ENCODE measurements at regions not wholly inside any gene's neighbourhood (a gene's known extent, or its start where the extent isn't known, plus 50 kb on each side); places are given as distances from the start of the nearest gene placed in this dataset.
"Not testable (repeated sequence)": the region's sequence is repeated elsewhere in the genome, so short reads cannot be mapped to it uniquely, and the experiment has no call there.

DNA sequence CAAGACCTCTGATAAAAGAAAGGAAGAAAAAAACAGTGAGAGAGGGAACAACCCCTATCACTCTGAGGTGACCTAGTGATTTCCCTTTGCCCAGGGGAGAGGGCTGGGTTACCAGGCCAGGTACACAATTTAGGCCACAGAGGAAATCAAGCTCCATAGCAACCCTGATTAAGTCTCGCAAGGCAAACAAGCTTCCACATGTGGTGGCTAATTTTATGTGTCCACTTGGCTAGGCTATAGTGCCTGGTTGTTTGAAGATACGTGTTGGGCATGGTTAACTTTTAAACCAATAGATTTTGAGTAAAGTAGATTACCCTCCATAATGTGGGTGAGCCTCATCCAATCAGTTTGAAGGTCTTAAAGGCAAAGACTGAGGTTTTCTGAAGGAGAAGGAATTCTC is 108.9 kb upstream of the TERB2 start:
- H3K4me3 ChIP-seq, H3K27ac ChIP-seq: not testable (repeated sequence)

DNA sequence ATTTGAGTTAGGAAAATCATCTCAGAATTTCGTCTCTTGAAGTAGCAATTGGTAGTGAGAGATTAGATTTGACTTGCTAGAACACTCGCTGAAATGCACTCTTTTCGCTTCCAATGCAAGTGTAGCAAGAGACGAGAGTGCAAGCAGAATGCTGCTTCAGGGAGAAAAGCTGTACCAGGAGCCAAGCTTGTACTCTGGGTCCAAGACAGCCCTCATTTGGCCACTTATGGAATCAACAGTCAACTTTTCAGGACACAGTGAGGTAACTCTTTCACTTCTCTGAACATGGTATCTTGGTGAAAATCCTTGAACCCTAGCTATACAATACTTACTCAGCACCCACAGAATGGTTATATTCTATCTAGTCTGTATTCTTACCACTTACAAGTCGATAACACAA is 107.6 kb upstream of the TERB2 start:
- not testable (repeated sequence) for H3K4me3 ChIP-seq, H3K27ac ChIP-seq

DNA sequence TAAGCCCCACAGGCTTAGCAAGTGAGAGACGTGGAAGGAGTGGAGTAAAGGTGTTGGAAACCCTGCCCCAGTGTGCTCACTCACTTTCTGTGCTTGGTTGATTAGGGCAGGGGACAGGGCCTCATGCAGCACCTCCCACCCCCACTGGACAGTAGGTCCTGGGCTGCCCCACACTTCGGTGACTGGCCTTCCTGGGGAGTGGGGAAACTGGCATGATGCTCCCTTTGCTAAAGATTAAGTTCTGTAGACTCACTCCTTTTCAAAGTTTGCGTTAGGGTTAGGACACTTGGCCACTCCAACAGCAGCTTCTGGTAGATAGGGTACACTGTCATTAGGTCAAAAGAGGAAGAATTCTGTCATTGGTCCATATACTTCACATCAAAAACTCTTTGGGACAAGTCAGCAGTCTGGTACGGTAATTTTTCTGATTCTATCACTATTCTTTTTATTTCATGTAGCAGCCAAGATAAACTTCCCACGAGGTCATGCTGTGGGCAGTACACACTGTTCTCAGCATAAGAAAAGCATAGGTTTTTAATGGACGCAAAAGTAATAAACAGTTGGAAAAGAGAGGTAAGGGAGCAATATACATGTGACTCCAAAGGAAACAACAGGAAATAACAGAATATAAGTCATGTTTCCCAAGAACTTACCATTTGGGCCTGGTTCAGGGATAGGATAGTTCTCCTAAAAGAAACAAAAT is 106.6 kb upstream of the TERB2 start:
- H3K4me3 ChIP-seq, H3K27ac ChIP-seq: not testable (repeated sequence)

DNA sequence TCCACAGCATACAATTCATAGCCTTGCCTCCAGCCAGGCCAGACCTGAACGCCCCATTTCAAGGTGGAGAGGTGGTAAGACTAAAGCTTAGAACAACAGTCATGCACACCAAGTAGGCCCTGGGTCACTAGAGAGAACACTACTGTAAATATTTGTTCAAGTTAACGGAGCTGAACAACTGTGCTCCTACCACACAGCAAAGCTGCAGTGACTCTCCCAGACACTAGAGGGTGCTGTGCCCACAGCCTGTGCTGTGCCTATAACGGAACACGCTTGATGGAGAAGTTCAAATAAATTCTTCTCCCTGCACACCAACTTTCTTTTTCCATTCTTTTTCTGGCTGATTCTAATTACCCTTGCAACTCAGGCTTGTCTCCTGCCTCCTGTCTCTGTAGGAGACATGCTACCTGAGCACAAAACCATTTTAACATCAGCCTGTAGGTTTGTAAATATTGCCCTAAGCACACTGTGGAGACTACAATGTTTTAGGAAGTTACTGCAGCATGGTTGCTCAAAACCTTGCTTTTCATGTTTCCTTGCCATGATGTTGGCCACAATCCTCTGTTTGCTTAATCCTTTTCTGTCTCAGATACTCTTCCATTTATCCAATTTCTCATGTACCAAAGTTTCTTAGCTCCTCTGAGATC is 103.1 kb upstream of the TERB2 start:
- not testable (repeated sequence) for H3K4me3 ChIP-seq, H3K27ac ChIP-seq

DNA sequence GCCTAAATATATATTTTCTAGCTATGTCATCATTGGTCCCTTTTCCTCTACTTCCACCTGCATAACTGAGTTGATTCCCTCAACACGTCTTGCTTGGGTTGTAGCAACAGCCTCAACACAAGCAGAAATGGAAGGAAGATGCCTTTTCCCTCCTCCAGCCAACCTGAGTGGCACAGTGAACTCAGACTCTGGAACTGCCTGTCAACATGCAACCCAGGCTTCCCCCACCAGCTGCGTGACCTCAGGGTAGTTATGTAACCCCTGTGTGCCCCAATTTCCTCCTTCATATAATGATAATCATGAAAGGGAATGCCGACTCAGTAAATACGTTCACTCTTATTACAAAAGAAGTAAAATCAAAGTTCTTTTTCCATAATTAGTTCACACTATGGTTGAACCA is 101.8 kb upstream of the TERB2 start:
- not testable (repeated sequence) for H3K27ac ChIP-seq, H3K4me3 ChIP-seq

DNA sequence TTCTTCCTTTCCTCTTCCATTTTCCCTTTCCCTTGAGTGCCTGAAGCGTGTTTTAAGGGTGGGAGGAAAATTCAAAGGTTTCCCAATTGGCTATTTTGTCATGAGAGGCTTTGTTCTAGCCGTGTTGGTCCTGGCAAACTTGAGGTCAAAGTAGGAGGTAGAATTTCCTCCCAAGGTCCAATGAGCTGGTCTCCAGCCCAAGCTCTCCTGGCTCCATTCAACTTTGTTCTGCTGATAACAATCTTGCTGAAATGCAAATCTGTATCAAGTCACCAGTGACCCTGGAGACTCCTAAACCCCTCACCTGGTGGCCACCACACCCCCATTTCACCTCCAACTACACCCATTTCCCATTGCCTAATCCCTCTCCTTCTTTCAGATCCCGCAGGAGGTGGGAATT is 100.2 kb upstream of the TERB2 start:
- H3K27ac ChIP-seq, H3K4me3 ChIP-seq: not testable (repeated sequence)

DNA sequence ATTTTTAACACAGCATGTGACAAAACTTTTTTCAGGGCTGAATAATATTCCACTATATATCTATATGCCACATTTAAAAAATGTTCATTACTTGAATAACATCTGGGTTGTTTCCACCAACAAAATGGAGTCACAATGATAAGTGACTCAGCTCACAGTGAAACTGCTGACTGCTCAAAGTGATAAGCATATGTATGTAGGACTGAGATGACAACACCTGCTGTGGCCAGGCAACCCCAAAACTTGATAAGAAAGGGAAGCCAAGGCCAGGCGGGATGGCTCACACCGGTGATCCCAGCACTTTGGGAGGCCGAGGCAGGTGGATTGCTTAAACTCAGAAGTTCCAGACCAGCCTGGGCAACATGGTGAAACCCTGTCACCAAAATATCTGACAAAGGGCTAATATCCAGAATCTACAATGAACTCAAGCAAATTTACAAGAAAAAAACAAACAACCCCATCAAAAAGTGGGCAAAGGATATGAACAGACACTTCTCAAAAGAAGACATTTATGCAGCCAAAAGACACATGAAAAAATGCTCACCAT is 99.2 kb upstream of the TERB2 start:
- not testable (repeated sequence) for H3K27ac ChIP-seq, H3K4me3 ChIP-seq

DNA sequence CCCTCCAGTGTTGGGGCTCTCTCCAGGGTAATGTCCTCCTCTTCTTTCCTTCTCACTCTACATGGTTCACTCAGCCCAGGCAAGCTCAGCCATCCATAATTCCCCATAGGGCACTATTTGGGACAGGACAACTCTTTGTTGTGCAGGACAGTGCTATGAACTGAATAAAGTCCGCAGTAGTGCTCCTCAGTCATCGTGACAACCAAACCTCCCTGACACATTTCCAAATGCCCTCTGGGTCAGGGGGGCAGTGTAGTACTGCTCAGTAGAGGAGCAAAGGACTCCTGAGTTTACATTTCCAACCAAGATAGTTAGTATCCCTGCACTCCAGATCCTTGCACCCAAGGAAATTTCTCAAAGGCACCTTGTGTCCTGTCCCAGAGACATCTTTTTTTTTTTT is 97.4 kb upstream of the TERB2 start:
- not testable (repeated sequence) for H3K4me3 ChIP-seq, H3K27ac ChIP-seq

DNA sequence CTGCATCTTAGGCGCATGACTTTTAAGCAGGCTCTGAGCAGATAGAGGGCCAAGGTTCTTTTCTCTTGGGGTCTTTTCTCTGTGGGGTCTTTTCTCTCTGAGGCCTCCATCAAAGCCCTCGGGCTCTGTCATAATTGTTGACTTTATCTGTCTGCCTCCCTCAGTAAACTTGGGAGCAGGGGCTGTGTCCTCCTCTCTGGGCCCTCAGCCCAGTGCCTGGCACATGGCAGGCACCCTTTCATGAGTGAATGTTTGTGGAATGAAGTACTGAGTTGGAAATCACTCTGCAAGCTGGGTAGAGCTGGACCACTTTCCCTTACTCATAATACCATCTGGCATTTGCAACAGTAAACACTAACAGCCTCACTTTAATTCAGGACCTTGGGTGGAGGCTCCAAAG is 96.3 kb upstream of the TERB2 start:
- not testable (repeated sequence) for H3K4me3 ChIP-seq, H3K27ac ChIP-seq

DNA sequence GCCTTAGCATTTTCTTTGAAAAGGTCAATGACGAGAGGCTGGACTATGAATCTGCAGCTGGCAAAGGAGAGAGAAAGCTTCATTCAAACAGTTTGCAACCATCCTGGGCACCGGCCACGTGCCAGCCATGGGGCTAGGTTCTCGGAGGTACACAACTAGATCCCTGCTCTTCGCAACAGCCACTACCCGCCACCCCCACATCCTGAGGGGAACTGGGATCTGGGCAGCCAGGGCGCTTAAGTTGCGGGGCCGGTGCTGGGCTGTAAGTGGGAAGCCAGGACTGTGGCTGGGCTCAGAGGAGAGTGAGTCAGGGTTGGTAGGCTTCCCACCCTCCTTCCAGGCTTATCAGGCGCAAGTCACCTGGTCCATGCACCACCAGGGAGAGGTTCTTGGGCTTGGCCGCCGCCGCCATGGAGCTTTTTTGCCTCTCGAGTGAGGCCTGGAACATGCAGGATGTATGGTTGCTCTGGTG is 95.0 kb upstream of the TERB2 start:
- H3K4me3 ChIP-seq: no peak overlapping the region
- no peak overlapping the region for H3K27ac ChIP-seq

DNA sequence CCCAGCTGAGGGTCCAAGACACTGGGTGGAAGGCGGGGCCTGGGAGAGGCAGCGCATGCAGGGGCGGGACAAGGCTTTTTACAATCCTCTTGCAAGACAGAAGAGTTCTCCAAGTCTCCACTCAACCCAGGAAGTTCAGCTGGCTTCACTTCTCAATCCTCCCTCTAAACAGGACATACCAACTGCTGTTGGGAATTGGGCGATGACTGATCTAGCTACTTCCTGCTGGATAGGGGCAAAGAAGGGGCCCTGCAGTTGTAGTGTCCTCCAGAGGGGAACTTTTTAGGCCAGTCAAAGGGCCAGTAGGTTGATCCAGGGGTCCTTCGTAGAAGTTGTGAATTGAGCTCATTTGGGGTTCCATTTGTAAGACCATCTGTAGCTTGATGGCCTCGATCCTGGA is 94.6 kb upstream of the TERB2 start:
- no peak overlapping the region for H3K27ac ChIP-seq
- H3K4me3 ChIP-seq: no peak overlapping the region

DNA sequence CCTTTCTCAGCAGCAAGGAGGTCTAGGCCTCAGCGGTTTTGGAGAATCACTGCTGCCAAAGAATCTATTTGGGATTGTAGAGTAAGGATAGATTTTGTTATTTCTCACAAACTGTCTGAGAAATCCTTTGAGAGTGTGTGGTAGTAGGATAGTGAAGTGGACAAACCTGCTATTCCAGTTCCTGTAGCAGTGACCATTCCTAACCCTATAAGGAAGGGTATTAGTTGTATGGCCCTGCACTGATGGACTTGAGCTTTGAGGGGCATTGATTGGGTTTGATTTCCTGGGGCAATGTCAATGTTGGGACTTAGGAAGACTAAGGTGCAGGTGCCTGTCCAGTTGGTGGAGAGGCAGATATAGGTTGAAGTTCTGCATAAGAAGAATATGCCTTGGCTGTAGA is 93.6 kb upstream of the TERB2 start:
- H3K27ac ChIP-seq, H3K4me3 ChIP-seq: not testable (repeated sequence)

DNA sequence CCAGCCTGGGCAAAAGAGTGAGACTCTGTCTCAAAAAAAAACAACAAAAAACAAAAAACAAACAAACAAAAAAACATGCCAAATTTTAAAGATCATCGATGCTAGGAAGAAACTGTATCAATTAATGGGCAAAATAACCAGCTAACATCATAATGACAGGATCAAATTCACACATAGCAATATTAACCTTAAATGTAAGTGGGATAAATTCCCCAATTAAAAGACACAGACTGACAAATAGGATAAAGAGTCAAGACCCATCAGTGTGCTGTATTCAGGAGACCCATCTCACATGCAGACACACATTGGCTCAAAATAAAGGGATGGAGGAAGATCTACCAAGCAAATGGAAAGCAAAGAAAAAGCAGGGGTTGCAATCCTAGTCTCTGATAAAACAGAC is 88.4 kb upstream of the TERB2 start:
- H3K4me3 ChIP-seq, H3K27ac ChIP-seq: not testable (repeated sequence)

DNA sequence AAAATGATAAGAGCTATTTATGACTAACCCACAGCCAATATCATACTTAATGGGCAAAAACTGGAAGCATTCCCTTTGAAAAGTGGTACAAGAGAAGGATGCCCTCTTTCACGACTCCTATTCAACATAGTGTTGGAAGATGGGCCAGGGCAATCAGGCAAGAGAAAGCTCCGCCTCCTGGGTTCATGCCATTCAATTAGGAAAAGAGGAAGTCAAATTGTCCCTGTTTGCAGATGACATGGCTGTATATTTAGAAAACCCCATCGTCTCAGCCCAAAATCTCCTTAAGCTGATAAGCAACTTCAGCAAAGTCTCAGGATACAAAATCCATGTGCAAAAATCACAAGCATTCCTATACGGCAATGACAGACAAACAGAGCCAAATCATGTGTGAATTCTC is 86.4 kb upstream of the TERB2 start:
- not testable (repeated sequence) for H3K4me3 ChIP-seq, H3K27ac ChIP-seq

DNA sequence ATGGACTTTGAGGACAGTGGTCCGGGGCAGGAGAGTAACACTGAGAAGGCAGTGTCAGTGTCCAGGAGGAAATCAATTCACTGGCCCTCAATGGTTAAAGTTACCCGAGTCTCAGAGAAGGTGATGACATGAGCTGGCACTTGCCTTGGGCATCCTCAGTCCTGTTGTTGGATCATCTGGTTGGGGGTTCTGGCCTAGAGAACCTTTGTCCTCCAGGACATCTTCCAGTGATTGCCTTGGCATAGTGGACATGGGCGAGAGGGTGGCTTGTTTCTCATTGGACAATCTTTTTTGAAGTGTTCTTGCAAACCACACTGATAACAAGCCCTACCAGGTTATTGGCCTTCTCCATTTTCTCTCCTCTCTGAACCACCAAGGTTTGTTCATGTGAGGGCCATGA is 83.4 kb upstream of the TERB2 start:
- no peak overlapping the region for H3K4me3 ChIP-seq
- no peak overlapping the region for H3K27ac ChIP-seq

DNA sequence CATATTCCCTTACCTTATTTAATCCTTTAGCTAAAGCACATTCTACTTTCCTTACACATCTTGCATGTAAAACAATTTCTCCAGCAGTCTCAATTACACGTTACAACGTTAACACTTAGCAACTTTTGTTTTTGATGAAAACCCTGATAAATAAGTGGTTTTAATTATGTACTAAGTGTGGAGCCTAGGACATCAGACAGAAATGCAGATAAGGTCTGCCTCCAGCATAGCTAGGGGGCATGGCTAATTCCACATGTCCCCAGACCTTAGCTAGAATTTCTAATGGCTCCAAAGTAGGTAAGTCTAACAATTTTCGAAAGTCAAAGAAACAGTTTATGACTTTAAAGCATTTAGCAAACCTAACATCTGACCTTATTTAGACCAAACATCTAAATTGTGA is 77.4 kb upstream of the TERB2 start:
- Histone ChIP-seq H3K4me3 (no peak overlapping the region), H3K27ac (no peak overlapping the region)

DNA sequence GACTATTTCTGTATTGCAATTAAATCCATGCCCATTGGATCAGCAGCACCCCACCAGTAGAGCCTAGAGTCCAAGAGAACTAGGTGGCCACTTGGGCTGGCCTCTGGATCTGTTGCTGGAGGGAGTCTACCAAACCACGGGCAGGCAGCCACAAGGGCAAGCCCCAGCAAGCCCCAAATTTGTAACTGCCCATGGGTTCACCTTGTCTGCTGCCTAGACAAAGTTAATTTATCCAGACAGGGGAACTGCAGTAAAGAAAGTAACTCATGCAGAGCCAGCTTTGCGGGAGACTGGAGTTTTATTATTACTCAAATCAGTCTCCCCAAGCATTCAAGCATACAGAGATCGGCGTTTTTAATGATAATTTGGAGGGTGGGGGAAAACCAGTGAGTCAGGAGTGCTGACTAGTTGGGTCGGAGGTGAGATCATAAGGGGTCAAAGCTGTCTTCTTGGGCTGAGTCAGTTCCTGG is 74.0 kb upstream of the TERB2 start:
- no peak overlapping the region for H3K4me3 ChIP-seq
- H3K27ac ChIP-seq: peak overlapping the region in 1 of 21 experiments; percentile 49

DNA sequence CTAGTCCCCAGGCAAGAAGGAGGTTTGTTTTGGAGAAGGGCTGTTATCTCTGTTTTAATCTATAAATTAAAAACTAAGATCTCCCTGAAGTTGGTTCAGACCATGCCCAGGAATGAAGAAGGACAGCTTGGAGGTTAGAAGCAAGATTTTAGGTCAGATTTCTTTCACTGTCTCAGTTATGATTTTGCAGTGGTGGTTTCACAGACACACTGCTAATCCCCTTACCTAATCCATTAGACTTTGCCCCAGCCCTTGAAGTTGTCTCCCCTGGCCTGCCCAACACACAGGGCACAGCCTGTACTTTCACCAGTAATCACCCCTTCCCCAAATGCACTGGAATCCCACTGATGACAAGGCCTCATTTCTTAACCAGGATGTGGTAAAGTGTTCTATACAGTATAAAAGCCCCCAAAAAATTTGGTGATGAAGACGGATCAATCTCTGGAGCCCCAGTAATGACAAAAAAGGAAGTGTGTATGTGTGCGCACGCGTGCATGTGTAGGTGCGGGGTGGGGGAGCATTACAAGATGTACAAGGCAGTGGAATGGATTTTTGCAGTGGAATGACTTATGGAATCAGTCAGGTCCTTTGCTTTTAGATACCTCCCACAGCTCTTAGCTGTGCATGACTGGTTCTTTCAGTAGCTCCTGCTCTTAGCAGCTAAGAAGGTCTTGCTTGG is 73.1 kb upstream of the TERB2 start:
- Histone ChIP-seq H3K4me3 (no peak overlapping the region), H3K27ac (peak overlapping the region in 2 of 21 experiments; percentile 23 to 55)

DNA sequence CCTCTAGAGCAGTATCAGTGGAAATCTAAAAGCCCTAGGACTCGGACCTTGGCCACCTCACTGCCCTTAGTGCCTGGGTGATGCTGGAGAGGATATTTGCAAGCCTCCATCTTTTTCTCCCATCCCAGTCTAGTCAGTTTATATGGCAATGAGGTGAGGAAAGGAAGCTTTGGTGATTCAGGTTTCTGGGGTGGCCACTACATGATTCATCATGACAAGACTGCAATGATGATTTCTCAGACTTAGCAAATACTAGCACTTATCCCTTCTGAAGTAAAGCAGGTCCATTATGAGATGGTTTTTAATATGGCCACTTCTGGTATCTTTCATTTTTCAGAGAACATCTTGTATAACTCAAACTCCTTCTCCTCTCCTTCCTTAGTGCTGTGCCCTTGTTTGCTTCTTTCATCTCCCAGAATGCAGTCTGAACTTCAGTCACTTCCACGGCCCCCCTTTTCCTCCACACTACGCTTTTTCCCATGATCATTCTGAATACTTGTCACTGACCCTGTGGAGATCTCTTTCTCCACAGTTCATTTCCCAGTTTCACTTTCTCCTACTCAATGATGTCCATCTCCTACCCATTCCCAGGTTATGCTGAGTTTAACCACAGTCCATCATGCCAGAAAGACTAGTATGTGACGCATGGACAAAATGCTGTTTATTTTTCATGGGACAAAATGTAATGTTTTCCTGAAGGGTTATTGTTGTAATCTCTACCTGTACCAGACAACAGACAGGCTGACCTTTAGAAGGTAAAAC is 57.4 kb upstream of the TERB2 start:
- not testable (repeated sequence) for H3K4me3 ChIP-seq, H3K27ac ChIP-seq

DNA sequence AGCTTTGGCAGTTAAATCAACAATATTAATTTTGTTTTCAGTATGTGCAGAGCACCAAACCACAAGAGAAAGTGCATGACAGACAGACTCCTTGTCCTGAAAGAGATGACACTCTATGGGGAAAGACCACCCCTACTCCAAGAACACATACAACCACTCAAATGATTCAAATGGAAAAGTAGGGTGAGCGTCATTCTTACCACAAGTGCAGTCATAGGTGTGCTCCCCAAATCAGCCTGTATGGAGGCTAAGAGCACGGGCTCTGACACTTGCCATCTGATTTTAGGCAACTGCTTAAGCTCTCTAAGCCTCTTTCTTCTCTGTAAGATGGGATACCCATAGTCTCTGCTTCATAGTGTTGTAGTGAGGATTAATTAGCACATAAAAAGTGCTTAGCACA is 56.7 kb upstream of the TERB2 start:
- not testable (repeated sequence) for H3K27ac ChIP-seq, H3K4me3 ChIP-seq
